Right forelimb (tissue), 1 donor: ENCODE measurements at regions not wholly inside any gene's neighbourhood (a gene's known extent, or its start where the extent isn't known, plus 50 kb on each side); places are given as distances from the start of the nearest gene placed in this dataset.
"Not testable (repeated sequence)": the region's sequence is repeated elsewhere in the genome, so short reads cannot be mapped to it uniquely, and the experiment has no call there.

Experiments
- DNase-seq: peaks from one replicate; pipeline ENCODE4 v3.0.0-alpha.2; 2018

DNA sequence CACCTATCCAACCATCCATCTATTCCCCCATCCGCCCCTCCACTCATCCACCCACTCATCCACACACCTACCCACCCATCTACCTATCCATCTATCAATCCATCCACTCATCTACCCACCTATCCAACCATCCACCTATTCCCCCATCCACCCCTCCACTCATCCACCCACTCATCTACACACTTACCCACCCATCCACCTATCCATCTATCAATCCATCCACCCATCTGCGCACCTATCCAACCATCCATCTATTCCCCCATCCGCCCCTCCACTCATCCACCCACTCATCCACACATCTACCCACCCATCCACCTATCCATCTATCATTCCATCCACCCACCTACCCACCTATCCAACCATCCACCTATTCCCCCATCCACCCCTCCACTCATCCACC lies 81.4 kb upstream of the PITRM1 start:
- DNase-seq = not testable (repeated sequence)

DNA sequence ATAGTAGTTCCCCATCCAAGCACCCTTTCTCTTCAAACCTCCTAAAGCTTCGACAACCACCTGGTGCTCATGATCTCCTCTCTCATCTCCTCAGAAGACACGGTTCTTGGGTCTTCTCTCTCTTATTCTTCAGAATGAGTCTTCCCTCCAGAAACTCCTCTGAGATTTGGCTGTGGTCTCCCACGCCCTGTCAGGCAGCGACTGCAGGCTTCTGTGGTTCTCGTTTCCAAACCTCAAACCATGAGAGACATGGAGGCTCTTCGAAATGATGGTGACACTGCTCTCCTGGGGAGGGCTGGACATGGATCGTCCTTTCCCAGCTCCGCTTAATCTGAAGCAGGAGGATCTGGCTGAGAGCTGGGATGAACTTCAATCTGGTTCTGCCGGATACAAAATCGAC lies 78.6 kb upstream of the PITRM1 start:
- no peak for DNase-seq

DNA sequence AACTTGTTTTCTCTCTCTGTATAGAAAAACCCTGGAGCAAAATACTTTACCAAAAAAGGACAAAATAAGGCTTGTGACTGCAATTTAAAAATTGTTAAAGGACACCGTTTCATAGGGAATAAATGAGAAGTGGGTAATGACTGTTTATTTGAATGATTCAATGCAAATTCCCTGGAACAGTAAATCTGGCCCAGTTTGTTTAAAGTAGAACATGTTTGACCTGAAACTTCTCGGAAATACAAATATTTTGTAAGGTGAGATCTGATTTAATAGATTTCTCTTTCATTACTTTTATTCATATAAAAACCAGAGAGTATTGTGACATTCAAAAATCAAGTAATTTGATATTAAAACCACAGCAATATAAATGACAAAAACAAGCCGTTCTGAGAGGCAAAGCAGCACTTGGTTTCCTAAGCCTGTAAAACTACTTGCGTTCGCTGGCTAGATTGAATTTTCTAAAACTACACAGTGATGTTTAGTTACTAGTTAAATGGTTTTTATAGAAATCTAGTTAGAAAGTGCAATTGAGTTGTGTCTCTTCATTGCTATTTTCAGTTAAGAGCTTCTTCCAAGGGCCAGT lies 76.8 kb upstream of the PITRM1 start:
- no peak for DNase-seq

DNA sequence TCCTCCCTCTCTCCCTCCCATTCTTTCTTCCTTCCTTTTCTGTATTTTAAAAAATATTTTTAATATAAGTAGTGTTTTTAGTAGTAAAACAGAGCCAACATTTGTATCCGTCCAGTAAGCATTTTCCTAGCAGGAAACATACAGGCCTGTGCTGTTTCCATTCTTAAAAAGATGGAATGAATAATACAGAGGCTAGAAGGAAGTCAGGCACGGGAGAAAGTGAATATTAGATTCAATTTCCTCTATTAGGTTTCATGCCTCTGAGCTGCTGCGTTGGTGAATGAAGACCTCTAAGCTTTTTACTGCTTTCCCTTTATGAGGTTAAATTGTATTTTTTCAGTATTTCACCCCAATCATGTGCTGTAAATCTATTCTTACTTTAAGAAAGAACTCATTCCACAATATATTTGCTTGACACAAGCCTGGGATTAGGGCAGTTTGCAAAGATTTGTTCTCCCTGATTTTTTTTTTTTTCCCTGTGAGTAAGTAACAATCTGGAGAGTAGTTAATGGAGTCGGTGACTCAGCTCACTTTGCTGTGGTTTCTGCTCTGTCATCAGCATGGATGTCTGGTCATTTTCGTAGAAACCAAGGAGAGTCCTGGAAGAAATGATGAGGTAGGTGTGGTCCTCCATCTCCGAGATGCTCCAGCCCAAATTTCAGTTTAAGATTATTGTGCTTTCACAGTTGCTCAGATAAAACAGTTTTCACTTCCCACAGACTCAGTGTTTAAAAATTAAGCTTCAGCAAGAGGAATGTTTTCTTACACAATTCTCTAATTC lies 76.1 kb upstream of the PITRM1 start:
- DNase-seq = no peak

DNA sequence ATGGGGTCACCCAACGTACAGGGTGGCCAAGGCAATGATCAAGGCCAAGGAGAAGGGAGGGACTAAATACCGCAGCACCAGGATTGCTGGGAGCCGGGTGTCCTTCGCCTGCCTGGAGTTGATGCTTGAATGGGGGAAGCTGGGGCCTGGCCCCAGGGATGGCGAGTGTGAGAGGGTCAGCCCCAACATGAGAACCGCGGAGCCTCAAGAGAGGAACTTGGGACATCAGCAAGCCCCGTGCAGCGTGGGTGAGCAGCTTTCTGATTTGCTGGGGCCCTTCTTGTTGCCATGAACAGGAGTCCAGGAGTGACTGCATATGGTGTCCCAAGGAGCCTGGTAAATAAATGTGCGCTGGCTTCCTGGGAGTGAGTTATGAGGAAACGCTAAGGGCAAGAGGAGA lies 72.8 kb upstream of the PITRM1 start:
- DNase-seq = no peak

DNA sequence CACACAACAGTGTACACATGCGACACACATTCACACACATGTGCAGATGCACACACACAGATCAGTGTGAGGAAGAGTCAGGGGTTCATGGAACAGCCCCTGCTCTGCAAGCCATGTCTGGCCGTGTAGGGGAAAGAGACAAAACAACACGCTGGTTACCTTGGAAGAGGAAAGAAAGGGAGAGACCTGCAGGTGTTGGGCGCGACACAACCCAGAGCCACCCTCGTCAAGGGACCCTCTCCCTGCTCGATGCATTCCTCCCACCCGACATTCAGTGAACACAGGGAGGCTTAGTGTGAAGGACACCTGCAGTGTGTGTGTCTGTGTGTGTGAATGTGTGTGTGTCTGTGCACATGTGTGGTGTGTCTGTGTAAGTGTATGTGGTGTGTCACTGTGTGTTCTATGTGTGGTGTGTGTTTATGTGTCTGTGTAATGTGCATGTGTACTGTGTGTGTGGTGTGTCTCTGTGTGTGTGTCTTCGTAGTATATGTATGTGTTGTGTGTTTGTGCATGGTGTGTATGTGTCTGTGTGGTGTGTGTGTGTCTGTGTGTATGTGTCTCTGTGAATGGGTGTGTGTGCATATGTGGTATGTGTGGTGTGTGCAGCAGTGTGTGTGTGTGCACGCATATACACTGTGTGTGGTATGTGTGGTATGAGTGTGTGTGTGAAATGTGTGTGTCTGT lies 69.5 kb upstream of the PITRM1 start:
- DNase-seq = no peak

DNA sequence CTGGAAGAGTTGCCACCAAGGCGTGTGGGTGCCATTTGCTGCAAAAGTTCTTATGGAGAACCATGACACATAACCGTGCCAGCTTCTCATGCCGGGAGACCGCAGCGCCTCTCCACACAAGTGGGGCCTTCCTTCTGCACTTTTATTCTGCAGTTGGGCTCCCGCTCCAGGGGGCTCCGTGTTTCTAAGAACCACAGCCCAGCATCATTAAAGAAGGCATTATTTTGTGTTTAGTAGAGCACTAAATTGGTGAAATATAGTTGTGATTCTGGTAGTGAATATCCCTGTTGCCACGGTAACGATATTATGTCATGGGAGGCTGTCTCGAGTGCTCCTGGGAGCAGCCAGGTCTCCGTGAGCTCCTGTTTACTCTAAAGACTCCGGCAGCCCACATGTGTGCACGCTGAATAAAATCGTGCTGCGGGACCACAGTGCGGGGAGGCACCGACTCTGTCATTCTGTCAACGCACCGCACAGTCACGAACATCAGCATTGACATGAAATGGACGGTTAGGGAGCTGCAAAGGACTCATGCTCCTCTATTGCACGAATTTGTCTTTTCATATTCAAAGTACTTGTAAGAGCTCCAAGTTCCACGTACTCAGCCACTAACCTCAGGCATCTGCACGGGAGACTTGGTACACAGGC lies 68.8 kb upstream of the PITRM1 start:
- DNase-seq = no peak

DNA sequence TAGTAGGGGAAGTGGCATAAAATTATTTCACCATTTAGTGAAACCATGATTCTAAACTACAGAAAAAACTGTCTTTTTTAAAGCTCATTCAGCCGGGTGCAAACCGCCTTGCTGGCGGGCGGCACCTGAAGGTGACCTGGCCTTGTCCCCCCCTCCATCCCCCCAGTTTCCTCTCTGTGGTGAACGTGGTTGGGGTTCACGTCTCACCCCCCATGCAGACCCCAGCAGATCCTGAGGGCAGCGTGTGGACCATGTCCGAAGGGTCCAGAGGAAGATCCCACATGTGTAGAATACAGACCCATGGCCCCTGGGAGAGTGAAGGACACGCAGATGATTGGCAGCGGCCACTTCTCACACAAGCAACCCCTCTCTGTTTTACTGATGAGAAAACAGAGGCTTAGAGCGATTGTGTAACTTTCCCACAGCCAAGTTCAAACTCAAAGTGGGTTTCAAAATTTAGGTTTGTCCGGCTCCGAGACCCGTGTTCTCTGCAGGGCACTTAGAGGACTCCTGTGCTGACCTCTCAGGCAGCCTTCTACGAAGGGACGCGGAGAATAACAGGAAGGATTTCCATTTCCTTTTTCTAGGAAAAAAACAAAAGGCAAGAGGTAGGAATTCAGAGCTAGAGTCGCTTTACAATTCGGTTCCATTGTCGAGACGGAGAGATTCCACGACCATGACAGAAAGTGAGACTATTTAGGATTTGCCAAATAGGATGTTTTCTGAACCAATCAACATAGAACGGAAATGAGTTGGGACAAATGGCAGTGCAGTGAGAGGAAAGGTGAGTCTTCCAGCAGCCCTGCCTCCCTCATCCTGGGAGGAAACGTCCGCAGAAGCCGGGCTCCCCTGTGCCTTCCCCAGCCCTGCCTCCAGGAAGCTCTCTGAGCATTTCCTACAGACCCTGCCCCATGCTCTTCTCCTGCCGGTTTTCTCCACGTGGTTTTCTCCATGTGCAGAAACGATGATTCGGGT lies 67.6 kb upstream of the PITRM1 start:
- DNase-seq = no peak

DNA sequence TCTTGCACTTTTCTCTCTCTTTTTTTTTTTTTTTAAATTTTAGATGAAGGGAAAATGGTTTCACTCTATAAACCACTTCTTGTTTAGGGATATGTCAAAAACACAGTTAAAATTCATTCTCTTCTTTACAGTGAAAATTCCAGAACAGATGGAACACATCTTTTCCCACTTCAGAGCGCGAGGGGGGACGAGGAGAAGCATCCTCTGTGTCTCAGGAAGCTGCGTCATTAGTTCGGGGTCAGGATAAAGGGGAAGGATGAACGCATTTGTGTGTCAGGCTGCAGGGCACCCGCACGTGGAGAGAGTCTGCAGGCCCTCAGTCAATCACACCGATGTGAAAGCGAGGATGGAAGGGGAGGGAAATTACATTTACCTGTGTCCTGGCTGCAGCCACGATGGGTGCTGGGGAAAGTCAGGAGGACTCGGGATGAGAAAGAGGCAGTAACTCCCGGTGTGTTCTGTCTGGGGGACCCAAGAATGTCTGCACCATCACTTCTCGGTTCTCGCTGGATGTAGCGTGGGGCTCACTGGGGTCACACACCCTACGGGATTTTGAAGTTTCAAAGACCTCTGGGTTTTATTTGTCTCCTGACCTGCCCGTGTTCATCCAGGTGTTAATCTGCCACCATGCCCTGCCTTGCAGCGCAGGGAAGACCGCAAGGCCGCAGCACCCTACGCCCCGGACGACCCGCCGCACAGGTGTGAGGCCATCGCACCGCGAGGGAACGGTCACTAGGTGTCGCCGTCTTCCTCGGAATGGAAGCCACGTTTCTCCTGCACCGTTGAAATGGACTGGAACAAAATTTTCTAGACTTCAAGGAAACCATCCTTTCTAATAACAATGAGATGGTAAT lies 66.7 kb upstream of the PITRM1 start:
- peak; percentile 82 for DNase-seq

DNA sequence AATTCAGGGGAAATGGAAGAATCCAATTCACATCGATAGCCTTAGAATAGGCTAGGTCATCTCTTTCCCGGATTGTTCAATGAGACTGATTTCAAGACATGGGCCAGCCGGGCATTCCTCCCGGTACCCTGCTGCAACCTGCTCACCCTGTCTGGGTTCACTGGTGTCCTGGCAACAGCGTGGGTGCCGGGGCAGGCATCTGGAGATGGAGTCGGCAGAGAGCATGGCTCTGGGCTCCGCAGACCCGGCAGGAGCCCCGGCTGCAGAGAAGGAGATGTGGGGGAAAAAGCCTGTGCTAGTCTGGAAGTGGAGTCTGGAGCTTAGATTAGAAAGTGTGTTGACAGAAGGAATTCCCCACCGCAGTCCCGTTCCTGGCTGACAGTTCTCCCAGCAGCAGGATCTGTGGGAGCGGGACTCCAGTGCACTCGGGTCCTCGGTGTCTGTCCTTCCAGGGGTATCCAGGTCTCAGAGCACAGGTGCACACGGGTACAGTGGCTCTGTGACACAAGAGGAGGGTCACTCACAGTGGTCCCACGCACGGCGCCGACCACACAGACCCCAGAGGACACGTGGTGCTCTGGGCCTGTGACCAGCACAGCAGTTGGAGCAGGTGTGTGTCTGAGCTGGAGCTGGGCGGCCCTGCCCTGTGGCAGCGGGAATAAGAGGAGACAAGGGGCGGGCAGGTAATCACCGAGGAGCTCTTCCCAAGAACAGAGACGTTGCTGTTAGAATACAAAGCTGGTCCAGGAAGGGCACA lies 65.7 kb upstream of the PITRM1 start:
- DNase-seq = no peak

DNA sequence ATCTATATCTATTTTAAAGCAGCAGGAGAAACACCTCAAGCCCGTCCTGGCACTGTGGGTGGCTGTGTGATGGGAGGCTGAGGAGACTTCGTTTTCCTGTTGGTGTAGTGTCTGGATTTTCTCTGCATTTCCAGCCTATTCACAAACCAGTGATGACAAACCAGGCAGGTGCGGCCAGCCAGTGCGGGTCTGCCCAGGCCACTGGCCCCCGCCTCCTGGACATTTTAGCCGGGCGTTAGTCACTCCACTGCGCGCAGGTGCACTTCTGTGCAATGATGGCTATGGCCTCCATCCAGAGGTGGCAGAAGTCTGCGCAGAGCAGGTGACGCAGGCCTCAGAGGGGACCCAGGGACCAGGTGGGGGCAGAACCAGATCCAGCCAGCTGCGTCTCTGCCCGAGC lies 64.9 kb upstream of the PITRM1 start:
- no peak for DNase-seq

DNA sequence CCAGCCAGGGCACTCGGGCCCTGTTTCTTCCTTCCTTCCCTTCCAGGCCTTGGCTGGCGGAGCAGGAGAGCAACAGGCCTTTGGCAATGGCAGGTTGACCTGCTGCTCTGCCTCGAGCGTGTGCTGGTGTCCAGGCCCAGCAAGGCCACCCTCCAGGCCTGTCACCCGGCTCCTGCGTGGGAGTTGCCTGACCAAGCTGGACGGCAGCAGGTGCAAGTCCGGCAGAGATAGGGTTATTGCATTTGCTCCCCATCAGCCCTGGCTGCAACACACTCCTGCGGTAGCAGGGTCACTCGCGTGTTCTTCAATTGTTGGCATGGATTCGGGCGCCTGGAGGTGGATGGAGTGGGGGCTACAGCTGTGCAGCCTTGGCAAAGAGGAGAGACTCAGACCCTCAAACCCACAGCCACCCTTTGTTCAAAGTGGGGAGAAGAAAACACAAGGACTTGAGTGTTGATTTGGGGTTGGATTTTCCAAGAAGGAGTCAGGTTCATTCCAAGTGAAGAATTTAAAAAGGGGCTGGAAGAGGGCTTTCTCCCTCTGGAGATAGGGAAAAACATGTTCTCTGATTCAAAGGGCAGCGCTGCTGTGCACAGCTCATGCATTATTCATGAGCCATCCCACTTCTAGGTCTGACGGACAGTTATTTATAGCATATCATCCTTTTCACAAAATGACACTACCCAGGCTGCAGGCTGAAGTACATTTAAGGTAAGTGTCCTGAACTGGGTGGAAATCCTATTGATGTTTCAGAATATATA lies 64.2 kb upstream of the PITRM1 start:
- no peak for DNase-seq

DNA sequence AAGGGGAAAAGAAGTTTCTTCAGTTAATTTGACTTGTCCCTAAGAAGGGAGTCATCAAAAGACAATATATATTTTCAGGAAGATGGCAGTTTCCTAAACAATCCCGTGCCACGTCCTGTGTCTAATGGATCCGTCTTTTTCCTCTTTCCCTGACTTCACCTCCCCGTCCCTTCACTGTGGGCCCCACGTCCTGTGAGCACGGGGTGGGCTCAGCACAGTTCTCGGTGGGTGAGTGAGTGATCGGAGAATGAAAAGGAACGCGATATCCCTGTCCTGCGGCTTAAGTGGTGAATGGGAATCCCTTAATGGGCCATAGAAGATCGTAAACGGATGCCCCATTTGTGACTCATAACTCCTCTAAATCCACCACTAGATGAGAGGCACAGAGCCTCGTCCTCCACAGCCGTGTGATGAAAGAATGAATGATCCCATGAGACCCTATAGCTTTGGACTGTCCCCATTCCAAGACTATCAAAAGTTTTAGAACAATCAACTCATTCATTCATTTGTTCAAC lies 63.5 kb upstream of the PITRM1 start:
- no peak for DNase-seq

DNA sequence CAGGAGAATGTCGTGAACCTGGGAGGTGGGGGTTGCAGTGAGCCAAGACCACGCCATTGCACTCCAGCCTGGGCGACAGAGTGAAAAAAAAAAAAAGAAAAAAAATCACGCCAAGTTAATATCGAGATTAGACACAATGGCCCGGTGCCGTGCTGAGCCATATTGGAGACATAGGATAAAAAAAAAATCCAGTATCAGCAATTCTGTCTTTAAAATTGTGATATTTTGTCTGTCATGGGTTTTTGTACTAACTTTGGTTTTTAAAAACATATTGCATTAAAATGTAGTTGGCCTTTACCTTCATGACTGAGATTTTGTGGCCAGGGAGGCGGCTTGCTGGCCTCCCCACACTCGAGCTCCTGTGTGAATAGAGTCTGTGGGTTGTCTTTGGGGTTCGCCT lies 62.8 kb upstream of the PITRM1 start:
- DNase-seq = no peak

DNA sequence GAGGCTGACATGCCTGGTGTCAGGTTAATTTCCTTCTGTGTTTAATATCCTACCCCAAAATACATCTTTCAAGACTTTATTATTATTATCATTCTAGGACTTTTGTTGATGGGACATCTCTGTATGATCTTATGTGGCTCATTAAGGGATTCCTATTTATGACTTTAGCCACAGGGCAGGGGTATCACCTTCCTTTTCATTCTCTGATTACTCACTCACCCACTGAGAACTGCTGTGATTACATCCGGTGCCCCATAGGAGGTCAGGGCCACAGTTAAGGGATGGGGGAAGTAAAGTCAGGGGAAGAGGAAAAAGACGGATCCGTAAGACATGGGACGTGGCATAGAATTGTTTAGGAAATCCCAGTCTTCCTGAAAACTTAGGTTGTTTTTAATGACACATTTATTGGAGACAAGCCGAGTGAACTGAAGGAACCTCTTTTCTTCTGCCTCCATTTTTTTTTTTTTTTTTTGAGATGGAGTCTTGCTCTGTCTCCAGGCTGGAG lies 61.0 kb upstream of the PITRM1 start:
- no peak for DNase-seq

DNA sequence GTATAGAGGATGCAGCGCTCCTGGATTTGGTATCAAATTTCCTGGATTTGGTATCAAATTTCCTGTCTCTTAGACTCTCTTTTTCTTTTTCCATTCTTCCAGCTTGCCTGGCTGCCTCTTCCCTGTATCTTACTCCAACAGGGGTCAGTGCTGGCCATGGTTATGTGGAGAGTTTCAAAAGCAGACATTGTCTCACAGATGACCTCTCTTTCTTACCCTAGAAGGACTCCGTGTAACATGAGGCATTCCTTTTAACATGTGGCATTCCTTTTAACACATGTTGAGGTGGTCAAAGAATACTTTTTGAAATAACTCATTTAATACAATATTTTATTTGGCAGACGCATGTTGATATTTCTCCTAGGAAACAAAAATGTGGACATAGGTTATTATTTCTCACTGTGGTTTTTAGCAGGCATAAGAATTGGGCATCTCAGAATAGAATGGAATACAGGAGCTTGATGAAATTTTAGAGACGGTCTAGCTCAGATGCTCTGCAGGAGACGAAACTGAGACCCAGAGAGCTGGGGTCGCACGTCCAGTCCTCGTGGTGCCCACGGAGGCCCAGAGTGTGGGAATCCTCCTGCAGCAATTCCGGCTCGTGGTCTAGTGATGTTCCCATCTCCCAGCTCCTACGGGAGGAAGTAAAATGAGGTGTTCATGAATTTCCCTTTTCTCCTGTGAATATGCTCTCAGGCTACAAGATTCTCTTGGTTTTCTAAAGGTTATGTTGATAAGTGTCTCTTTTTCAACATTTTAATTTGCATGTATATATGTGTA lies 59.6 kb upstream of the PITRM1 start:
- DNase-seq = no peak

DNA sequence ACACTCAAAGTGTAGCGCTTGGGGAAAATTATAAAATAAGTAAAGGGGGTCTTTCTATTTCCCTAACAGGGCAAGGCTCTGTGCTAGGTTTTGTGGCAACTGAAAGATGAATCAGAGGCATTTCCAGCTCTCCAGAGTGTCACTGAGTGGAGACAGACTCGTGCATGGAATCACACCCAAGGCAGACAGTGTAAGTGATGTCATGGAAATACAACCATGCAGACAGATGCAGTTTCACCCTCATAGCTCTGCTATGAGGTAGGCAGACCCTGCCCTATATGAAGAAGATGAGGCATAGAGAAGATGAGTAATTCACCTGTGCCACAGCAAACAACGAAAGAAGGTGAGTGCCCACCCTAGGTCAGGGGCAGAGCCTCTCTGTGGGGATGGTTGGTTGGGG lies 57.2 kb upstream of the PITRM1 start:
- no peak for DNase-seq

DNA sequence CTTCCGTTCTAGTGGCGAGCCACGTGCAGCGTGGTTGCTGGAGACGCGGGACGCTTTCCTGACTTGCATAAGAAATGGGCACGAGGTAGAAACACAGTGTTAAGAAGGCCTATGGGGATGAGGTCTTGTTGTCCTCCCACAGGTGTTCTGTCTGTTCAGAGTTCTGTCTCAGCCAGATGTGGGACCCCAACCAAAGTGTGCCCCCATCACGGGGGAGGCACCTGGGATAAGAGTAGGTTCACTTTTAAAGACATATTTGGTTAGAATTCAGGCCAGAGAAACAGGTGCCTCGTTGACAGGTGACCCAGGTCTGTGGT lies 56.0 kb upstream of the PITRM1 start:
- DNase-seq = no peak
